Caco-2 (cell line): ENCODE measurements at regions not wholly inside any gene's neighbourhood (a gene's known extent, or its start where the extent isn't known, plus 50 kb on each side); places are given as distances from the start of the nearest gene placed in this dataset.

Experiments used
- BruUV-seq: library from RNA; stranded (reverse); fragments of 400-500 nt; replicated peaks from 2 replicates; lab custom pipeline; 2021; lab: Mats Ljungman, UMichigan
- CTCF ChIA-PET: fragments of 300-600 bp; sonication (Branson Sonifier 250); formaldehyde crosslinking; loops from one replicate; lab custom pipeline; 2022; ENCODE audit warnings: antibody characterized with exemption; lab: Charles Lee
- POLR2A ChIA-PET: fragments of 300-600 bp; sonication (Branson Sonifier 250); formaldehyde crosslinking; loops from one replicate; lab custom pipeline; 2022; ENCODE audit warnings: antibody characterized with exemption; lab: Charles Lee
- DNase-seq, 2 experiments: peaks; one replicate each; pipeline versions ENCODE4 v3.0.0 to v3.0.0-alpha.2; 2020 to 2022
- H3K27me3 ChIP-seq: replicated peaks from 2 replicates; pipeline ENCODE4 v1.6.0; 2011; ENCODE audit warnings: low read length; ENCODE audit not compliant: control insufficient read depth, insufficient read depth
- H3K36me3 ChIP-seq: 2 replicates; pipeline ENCODE4 v1.5.1; 2011; ENCODE audit warnings: low read length; ENCODE audit not compliant: control insufficient read depth, insufficient read depth
- H3K4me1 ChIP-seq: fragments of 250-450 bp; sonication (Bioruptor Pico); 2 replicates; pipeline ENCODE4 v1.5.1; 2020; ENCODE audit warnings: mild to moderate bottlenecking
- H3K4me3 ChIP-seq: 2 replicates; pipeline ENCODE4 v1.5.1; 2011; ENCODE audit warnings: low read depth, mild to moderate bottlenecking, control low read depth, low read length
- H3K9me3 ChIP-seq: fragments of 250-450 bp; sonication (Bioruptor Pico); 2 replicates; pipeline ENCODE4 v1.5.1; 2020; ENCODE audit warnings: mild to moderate bottlenecking, moderate library complexity
- H3K27ac Mint-ChIP-seq: one replicate; pipeline ENCODE4 v1.8.0; 2022; ENCODE audit warnings: mixed read lengths; ENCODE audit not compliant: unreplicated experiment
- H3K27me3 Mint-ChIP-seq: one replicate; pipeline ENCODE4 v1.8.0; 2022; ENCODE audit warnings: mixed read lengths; ENCODE audit not compliant: insufficient read depth, unreplicated experiment
- H3K36me3 Mint-ChIP-seq: one replicate; pipeline ENCODE4 v1.8.0; 2022; ENCODE audit warnings: mild to moderate bottlenecking, mixed read lengths; ENCODE audit not compliant: insufficient read depth, unreplicated experiment
- H3K4me1 Mint-ChIP-seq: one replicate; pipeline ENCODE4 v1.8.0; 2022; ENCODE audit warnings: low read depth, mixed read lengths; ENCODE audit not compliant: unreplicated experiment
- H3K4me3 Mint-ChIP-seq: one replicate; pipeline ENCODE4 v1.8.0; 2022; ENCODE audit warnings: mild to moderate bottlenecking, moderate library complexity, mixed read lengths; ENCODE audit not compliant: unreplicated experiment
- H3K9me3 Mint-ChIP-seq: one replicate; pipeline ENCODE4 v1.8.0; 2022; ENCODE audit warnings: mixed read lengths; ENCODE audit not compliant: unreplicated experiment
- intact Hi-C: fragments of 100-400 bp; cut with micrococcal nuclease; formaldehyde crosslinking; loops from one replicate; pipeline ENCODE4 v1.10.0; 2022; ENCODE audit not compliant: unreplicated experiment
- TF ChIP-seq, protein P1 (sequence below), 2 experiments: fragments of 200-600 bp in 1 of 2; IDR thresholded peaks; 1 replicate in 1 of 2; 2 replicates in 1 of 2; pipeline versions ENCODE4 v1.5.1 to v1.8.0; 2011 to 2022; ENCODE audit warnings: antibody characterized with exemption in 1 of 2, control low read depth in 1 of 2, inconsistent platforms in 1 of 2, low read depth in 1 of 2, low read length in 1 of 2, mild to moderate bottlenecking in 1 of 2, moderate library complexity in 1 of 2; ENCODE audit not compliant: insufficient read depth in 1 of 2, severe bottlenecking in 1 of 2, unreplicated experiment in 1 of 2

DNA sequence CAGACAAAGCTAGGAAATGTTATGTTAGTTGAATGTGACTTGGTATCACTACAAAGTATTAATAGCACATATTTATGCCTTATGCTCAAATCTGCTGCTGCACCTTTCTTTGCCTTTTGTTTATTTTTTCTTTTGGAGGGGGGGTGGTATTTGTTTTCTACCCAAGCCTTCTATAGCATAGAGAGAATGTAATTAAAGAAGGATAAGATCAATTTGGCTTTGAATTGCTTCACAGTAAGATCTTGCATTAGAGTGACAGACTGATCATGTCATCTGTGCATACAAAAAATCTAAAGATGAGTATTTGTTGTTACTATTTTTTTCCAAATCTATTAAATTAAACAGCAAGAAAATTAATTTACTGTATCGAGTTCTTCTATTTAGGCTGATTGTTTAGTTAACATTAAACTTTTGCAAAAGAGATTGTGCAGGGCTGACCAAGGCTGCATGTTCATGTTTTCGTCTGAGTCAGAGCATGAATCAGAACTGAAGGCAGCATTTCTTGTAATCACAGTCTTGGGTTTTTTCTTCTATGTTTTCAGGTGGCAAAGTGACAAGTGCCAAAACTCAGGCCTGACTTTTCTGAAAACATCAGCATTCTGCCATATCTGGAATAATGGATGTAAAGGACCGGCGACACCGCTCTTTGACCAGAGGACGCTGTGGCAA is 1007.1 kb upstream of the WWC1 start:
- H3K4me1 ChIP-seq = no peaks in the 10 kb centered on the region
- H3K9me3 ChIP-seq = no peaks in the 10 kb centered on the region
- no peak overlapping the region for H3K4me3 Mint-ChIP-seq
- BruUV-seq = no TSS peak
- no peak overlapping the region for H3K27ac Mint-ChIP-seq
- H3K27me3 ChIP-seq = no peaks in the 10 kb centered on the region
- no peaks in the 10 kb centered on the region for H3K36me3 Mint-ChIP-seq
- no peaks in the 10 kb centered on the region for H3K4me1 Mint-ChIP-seq
- H3K9me3 Mint-ChIP-seq = no peaks in the 10 kb centered on the region
- H3K36me3 ChIP-seq = no peaks in the 10 kb centered on the region
- ChIA-PET CTCF (no interaction called here), POLR2A (no interaction called here)
- peaks cover 11% of the 10 kb centered on the region for H3K27me3 Mint-ChIP-seq
- no peak overlapping the region for H3K4me3 ChIP-seq
- no peak for DNase-seq
- TF ChIP-seq, protein P1, sequence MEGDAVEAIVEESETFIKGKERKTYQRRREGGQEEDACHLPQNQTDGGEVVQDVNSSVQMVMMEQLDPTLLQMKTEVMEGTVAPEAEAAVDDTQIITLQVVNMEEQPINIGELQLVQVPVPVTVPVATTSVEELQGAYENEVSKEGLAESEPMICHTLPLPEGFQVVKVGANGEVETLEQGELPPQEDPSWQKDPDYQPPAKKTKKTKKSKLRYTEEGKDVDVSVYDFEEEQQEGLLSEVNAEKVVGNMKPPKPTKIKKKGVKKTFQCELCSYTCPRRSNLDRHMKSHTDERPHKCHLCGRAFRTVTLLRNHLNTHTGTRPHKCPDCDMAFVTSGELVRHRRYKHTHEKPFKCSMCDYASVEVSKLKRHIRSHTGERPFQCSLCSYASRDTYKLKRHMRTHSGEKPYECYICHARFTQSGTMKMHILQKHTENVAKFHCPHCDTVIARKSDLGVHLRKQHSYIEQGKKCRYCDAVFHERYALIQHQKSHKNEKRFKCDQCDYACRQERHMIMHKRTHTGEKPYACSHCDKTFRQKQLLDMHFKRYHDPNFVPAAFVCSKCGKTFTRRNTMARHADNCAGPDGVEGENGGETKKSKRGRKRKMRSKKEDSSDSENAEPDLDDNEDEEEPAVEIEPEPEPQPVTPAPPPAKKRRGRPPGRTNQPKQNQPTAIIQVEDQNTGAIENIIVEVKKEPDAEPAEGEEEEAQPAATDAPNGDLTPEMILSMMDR (IDR thresholded peaks at IDR 0.05; ENCODE audit: insufficient read depth in 1 of 2, low read depth in 1 of 2, low read length in 1 of 2, severe bottlenecking in 1 of 2, unreplicated experiment in 1 of 2) = no peak
- intact Hi-C loops = no loop called here

DNA sequence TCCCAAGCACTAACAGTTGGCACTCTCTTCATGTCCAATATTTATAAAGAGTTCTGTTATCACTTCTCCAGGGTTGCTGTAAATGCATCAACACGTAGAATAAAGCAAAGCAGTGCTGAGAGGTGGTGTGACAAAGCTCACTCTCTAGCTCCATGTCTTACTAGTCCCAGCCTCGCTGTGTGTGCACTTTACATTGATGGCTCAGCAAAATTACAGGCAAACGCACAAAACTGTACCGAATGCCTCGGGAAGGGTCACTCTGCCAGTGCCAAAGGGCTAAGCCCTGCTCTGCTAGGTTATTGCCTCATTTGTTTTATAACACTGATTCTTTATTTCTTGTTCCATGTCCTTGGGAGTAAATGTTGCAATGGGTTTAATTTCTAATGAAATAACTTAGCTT is 1005.9 kb upstream of the WWC1 start:
- peaks cover 8% of the 10 kb centered on the region for H3K27me3 Mint-ChIP-seq
- ChIA-PET POLR2A (no interaction called here), CTCF (no interaction called here)
- Histone ChIP-seq H3K4me1 (no peaks in the 10 kb centered on the region), H3K4me3 (no peak overlapping the region), H3K9me3 (no peaks in the 10 kb centered on the region), H3K27me3 (no peaks in the 10 kb centered on the region), H3K36me3 (no peaks in the 10 kb centered on the region)
- intact Hi-C loops = no loop called here
- BruUV-seq = no TSS peak
- no peaks in the 10 kb centered on the region for H3K4me1 Mint-ChIP-seq
- no peak for DNase-seq
- no peak overlapping the region for H3K27ac Mint-ChIP-seq
- no peak overlapping the region for H3K4me3 Mint-ChIP-seq
- TF ChIP-seq, protein P1 (IDR thresholded peaks at IDR 0.05; ENCODE audit: insufficient read depth in 1 of 2, low read depth in 1 of 2, low read length in 1 of 2, severe bottlenecking in 1 of 2, unreplicated experiment in 1 of 2) = no peak
- no peaks in the 10 kb centered on the region for H3K36me3 Mint-ChIP-seq
- H3K9me3 Mint-ChIP-seq = no peaks in the 10 kb centered on the region

DNA sequence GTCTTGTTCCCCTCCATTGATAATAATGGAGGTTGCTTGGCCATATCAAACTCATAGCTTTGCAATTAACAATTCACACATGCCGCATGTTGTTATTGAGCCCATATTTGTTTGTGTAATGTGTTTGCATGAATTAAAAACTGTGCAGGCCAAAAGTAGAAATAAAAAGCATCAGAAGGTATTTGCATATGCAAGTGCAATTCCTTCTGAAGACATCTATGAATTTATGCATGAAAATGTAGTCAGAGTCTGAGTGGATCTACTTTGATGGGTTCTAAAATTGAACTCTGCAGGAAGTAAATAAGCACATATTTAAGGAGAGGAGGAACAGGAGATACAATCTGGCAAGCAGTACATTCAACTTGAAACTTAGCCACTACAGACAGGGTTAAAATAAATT is 1004.6 kb upstream of the WWC1 start:
- no TSS peak for BruUV-seq
- POLR2A ChIA-PET = no interaction called here
- Histone ChIP-seq H3K27me3 (no peaks in the 10 kb centered on the region), H3K36me3 (no peaks in the 10 kb centered on the region), H3K4me1 (no peaks in the 10 kb centered on the region), H3K9me3 (no peaks in the 10 kb centered on the region), H3K4me3 (no peak overlapping the region)
- Mint-ChIP-seq H3K4me3 (no peak overlapping the region), H3K27me3 (peaks cover 5% of the 10 kb centered on the region), H3K36me3 (no peaks in the 10 kb centered on the region), H3K4me1 (no peaks in the 10 kb centered on the region), H3K9me3 (no peaks in the 10 kb centered on the region), H3K27ac (no peak overlapping the region)
- intact Hi-C loops = no loop called here
- DNase-seq = no peak
- CTCF ChIA-PET = no interaction called here
- TF ChIP-seq, protein P1 (IDR thresholded peaks at IDR 0.05; ENCODE audit: insufficient read depth in 1 of 2, low read depth in 1 of 2, low read length in 1 of 2, severe bottlenecking in 1 of 2, unreplicated experiment in 1 of 2) = no peak
